ENCODE measurements at regions not wholly inside any gene's neighbourhood (a gene's known extent, or its start where the extent isn't known, plus 50 kb on each side); places are given as distances from the start of the nearest gene placed in this dataset.
"Not testable (repeated sequence)": the region's sequence is repeated elsewhere in the genome, so short reads cannot be mapped to it uniquely, and the experiment has no call there.

GRCh38 chr7:73201264-73201663, 107.4 kb downstream of the NSUN5 start:
- TF ChIP-seq, protein P1, sequence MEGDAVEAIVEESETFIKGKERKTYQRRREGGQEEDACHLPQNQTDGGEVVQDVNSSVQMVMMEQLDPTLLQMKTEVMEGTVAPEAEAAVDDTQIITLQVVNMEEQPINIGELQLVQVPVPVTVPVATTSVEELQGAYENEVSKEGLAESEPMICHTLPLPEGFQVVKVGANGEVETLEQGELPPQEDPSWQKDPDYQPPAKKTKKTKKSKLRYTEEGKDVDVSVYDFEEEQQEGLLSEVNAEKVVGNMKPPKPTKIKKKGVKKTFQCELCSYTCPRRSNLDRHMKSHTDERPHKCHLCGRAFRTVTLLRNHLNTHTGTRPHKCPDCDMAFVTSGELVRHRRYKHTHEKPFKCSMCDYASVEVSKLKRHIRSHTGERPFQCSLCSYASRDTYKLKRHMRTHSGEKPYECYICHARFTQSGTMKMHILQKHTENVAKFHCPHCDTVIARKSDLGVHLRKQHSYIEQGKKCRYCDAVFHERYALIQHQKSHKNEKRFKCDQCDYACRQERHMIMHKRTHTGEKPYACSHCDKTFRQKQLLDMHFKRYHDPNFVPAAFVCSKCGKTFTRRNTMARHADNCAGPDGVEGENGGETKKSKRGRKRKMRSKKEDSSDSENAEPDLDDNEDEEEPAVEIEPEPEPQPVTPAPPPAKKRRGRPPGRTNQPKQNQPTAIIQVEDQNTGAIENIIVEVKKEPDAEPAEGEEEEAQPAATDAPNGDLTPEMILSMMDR (conservative IDR thresholded peaks at IDR 0.05; ENCODE audit: low read length) = not testable (repeated sequence)
- not testable (repeated sequence) for TF ChIP-seq EZH2phosphoT487 (IDR thresholded peaks at IDR 0.05; ENCODE audit: borderline replicate concordance, low read depth, low read length)
